HG02981 (cell line): ENCODE measurements at regions not wholly inside any gene's neighbourhood (a gene's known extent, or its start where the extent isn't known, plus 50 kb on each side); places are given as distances from the start of the nearest gene placed in this dataset.

ENCODE experiments used
- ATAC-seq: cut with Tn5 transposase; IDR thresholded peaks from one replicate; pipeline ENCODE4 v1.9.1; 2021; ENCODE audit warnings: mild to moderate bottlenecking, moderate library complexity; ENCODE audit not compliant: unreplicated experiment

GRCh38 chr14:41986083-41986645, 379.5 kb downstream of the LRFN5 start:
- ATAC-seq = no peak

- no peak for ATAC-seq
These were observed 366.5 kb downstream of the LRFN5 start for GRCh38 chr14:41973178-41973577.

GRCh38 chr14:41972531-41972930, 365.9 kb downstream of the LRFN5 start:
- ATAC-seq = no peak

GRCh38 chr14:41960281-41960680, 353.6 kb downstream of the LRFN5 start:
- ATAC-seq = no peak

- no peak for ATAC-seq
These were observed 350.8 kb downstream of the LRFN5 start for GRCh38 chr14:41957459-41957858.
